HepG2 (cell line): ENCODE measurements at regions not wholly inside any gene's neighbourhood (a gene's known extent, or its start where the extent isn't known, plus 50 kb on each side); places are given as distances from the start of the nearest gene placed in this dataset.

Source experiments
- TF ChIP-seq, protein P1 (sequence below): sonication (generic); formaldehyde crosslinking; IDR thresholded peaks from one replicate; pipeline ENCODE4 v1.5.1; 2020; ENCODE audit warnings: mild to moderate bottlenecking, missing genetic modification reagents; ENCODE audit errors: not compliant biosample characterization
- TF ChIP-seq, protein P2 (sequence below): sonication (generic); formaldehyde crosslinking; IDR thresholded peaks from 2 replicates; pipeline ENCODE4 v1.5.0; 2020; ENCODE audit warnings: mild to moderate bottlenecking, missing genetic modification reagents
- TF ChIP-seq, protein P3 (sequence below): sonication (generic); formaldehyde crosslinking; IDR thresholded peaks from 2 replicates; pipeline ENCODE4 v1.4.0; 2020; ENCODE audit warnings: missing genetic modification reagents
- TF ChIP-seq, protein P4 (sequence below): sonication (generic); formaldehyde crosslinking; IDR thresholded peaks from 2 replicates; pipeline ENCODE4 v1.4.0; 2020; ENCODE audit warnings: missing genetic modification reagents, mild to moderate bottlenecking, borderline replicate concordance

DNA sequence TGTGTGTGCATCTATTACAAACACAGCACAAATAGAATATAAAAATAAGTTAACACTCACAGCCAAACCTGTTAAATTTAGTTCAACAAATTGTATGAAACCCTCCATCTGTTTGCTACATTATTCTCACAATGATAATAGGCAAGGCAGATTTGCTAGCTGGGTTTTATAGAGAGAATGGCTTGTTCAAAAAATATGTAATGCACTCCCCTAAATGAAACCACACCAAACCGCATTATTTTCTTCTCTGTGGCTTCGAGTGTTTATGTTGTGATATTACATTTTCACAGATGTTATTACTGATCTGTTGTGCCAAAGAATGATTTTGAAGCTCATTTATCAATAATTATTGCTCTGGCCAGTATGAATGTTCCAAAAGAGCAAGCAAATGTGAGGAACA, 92.9 kb downstream of the SPATA31D1 start (continued):
- TF ChIP-seq, protein P1, sequence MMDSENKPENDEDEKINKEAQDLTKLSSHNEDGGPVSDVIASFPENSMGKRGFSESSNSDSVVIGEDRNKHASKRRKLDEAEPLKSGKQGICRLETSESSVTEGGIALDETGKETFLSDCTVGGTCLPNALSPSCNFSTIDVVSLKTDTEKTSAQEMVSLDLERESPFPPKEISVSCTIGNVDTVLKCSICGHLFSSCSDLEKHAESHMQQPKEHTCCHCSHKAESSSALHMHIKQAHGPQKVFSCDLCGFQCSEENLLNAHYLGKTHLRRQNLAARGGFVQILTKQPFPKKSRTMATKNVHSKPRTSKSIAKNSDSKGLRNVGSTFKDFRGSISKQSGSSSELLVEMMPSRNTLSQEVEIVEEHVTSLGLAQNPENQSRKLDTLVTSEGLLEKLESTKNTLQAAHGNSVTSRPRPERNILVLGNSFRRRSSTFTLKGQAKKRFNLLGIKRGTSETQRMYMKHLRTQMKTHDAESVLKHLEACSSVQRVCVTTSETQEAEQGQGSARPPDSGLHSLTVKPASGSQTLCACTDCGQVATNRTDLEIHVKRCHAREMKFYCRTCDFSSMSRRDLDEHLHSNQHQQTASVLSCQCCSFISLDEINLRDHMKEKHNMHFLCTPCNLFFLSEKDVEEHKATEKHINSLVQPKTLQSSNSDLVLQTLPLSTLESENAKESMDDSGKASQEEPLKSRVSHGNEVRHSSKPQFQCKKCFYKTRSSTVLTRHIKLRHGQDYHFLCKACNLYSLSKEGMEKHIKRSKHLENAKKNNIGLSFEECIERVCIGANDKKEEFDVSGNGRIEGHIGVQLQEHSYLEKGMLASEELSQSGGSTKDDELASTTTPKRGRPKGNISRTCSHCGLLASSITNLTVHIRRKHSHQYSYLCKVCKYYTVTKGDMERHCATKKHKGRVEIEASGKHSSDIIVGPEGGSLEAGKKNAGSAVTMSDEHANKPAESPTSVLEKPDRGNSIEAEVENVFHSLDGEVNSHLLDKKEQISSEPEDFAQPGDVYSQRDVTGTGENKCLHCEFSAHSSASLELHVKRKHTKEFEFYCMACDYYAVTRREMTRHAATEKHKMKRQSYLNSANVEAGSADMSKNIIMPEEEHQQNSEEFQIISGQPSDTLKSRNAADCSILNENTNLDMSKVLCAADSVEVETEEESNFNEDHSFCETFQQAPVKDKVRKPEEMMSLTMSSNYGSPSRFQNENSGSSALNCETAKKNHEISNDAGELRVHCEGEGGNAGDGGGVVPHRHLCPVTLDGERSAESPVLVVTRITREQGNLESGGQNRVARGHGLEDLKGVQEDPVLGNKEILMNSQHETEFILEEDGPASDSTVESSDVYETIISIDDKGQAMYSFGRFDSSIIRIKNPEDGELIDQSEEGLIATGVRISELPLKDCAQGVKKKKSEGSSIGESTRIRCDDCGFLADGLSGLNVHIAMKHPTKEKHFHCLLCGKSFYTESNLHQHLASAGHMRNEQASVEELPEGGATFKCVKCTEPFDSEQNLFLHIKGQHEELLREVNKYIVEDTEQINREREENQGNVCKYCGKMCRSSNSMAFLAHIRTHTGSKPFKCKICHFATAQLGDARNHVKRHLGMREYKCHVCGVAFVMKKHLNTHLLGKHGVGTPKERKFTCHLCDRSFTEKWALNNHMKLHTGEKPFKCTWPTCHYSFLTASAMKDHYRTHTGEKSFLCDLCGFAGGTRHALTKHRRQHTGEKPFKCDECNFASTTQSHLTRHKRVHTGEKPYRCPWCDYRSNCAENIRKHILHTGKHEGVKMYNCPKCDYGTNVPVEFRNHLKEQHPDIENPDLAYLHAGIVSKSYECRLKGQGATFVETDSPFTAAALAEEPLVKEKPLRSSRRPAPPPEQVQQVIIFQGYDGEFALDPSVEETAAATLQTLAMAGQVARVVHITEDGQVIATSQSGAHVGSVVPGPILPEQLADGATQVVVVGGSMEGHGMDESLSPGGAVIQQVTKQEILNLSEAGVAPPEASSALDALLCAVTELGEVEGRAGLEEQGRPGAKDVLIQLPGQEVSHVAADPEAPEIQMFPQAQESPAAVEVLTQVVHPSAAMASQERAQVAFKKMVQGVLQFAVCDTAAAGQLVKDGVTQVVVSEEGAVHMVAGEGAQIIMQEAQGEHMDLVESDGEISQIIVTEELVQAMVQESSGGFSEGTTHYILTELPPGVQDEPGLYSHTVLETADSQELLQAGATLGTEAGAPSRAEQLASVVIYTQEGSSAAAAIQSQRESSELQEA (CRISPR knock-in tag), result no peak
- TF ChIP-seq, protein P2, sequence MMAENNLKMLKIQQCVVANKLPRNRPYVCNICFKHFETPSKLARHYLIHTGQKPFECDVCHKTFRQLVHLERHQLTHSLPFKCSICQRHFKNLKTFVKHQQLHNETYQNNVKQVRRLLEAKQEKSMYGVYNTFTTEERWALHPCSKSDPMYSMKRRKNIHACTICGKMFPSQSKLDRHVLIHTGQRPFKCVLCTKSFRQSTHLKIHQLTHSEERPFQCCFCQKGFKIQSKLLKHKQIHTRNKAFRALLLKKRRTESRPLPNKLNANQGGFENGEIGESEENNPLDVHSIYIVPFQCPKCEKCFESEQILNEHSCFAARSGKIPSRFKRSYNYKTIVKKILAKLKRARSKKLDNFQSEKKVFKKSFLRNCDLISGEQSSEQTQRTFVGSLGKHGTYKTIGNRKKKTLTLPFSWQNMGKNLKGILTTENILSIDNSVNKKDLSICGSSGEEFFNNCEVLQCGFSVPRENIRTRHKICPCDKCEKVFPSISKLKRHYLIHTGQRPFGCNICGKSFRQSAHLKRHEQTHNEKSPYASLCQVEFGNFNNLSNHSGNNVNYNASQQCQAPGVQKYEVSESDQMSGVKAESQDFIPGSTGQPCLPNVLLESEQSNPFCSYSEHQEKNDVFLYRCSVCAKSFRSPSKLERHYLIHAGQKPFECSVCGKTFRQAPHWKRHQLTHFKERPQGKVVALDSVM (CRISPR knock-in tag), result no peak
- TF ChIP-seq, protein P3, sequence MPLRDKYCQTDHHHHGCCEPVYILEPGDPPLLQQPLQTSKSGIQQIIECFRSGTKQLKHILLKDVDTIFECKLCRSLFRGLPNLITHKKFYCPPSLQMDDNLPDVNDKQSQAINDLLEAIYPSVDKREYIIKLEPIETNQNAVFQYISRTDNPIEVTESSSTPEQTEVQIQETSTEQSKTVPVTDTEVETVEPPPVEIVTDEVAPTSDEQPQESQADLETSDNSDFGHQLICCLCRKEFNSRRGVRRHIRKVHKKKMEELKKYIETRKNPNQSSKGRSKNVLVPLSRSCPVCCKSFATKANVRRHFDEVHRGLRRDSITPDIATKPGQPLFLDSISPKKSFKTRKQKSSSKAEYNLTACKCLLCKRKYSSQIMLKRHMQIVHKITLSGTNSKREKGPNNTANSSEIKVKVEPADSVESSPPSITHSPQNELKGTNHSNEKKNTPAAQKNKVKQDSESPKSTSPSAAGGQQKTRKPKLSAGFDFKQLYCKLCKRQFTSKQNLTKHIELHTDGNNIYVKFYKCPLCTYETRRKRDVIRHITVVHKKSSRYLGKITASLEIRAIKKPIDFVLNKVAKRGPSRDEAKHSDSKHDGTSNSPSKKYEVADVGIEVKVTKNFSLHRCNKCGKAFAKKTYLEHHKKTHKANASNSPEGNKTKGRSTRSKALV (CRISPR knock-in tag), result no peak
- TF ChIP-seq, protein P4, sequence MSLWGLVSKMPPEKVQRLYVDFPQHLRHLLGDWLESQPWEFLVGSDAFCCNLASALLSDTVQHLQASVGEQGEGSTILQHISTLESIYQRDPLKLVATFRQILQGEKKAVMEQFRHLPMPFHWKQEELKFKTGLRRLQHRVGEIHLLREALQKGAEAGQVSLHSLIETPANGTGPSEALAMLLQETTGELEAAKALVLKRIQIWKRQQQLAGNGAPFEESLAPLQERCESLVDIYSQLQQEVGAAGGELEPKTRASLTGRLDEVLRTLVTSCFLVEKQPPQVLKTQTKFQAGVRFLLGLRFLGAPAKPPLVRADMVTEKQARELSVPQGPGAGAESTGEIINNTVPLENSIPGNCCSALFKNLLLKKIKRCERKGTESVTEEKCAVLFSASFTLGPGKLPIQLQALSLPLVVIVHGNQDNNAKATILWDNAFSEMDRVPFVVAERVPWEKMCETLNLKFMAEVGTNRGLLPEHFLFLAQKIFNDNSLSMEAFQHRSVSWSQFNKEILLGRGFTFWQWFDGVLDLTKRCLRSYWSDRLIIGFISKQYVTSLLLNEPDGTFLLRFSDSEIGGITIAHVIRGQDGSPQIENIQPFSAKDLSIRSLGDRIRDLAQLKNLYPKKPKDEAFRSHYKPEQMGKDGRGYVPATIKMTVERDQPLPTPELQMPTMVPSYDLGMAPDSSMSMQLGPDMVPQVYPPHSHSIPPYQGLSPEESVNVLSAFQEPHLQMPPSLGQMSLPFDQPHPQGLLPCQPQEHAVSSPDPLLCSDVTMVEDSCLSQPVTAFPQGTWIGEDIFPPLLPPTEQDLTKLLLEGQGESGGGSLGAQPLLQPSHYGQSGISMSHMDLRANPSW (CRISPR knock-in tag), result no peak
